ENCODE measurements at regions not wholly inside any gene's neighbourhood (a gene's known extent, or its start where the extent isn't known, plus 50 kb on each side); places are given as distances from the start of the nearest gene placed in this dataset.
A peak's percentile ranks its signal among the peaks of the same experiment; 100 is the strongest.

GRCh38 chr4:62896721-62897120 is 1512.5 kb downstream of the TECRL start:
- DNase-seq (peak in 1 of 3 donors; percentile 29), ATAC-seq (no peak)
- H3K9me3 ChIP-seq = peaks cover 10% of the 10 kb centered on the region
- no peak for TF ChIP-seq CTCF (IDR thresholded peaks at IDR 0.05)
- intact Hi-C loops (cut with DNase I, micrococcal nuclease) = no loop called here
- no peaks in the 10 kb centered on the region for H3K36me3 ChIP-seq (ENCODE audit: low read depth)
- no peaks in the 10 kb centered on the region for H3K4me1 ChIP-seq (ENCODE audit: low read depth)
- H3K4me3 ChIP-seq = no peak overlapping the region

- no peak for DNase-seq
- no peaks in the 10 kb centered on the region for H3K9me3 ChIP-seq
- H3K4me3 ChIP-seq = no peak overlapping the region
- H3K36me3 ChIP-seq (ENCODE audit: low read depth) = no peaks in the 10 kb centered on the region
- ATAC-seq = no peak
- H3K4me1 ChIP-seq (ENCODE audit: low read depth) = no peaks in the 10 kb centered on the region
- no peak for TF ChIP-seq CTCF (IDR thresholded peaks at IDR 0.05)
- intact Hi-C loops (cut with DNase I, micrococcal nuclease) = no loop called here
Observed at GRCh38 chr4:62881901-62882300, 1527.3 kb downstream of the TECRL start.

- no peak for ATAC-seq
- intact Hi-C loops (cut with DNase I, micrococcal nuclease) = no loop called here
- Histone ChIP-seq H3K9me3 (no peaks in the 10 kb centered on the region), H3K4me3 (no peak overlapping the region), H3K4me1 (ENCODE audit: low read depth) (no peaks in the 10 kb centered on the region), H3K36me3 (ENCODE audit: low read depth) (no peaks in the 10 kb centered on the region)
- TF ChIP-seq CTCF (IDR thresholded peaks at IDR 0.05) = no peak
- no peak for DNase-seq
Observed at GRCh38 chr4:62881210-62881609, 1528.0 kb downstream of the TECRL start.

GRCh38 chr4:62872856-62873255 is 1536.4 kb downstream of the TECRL start:
- Histone ChIP-seq H3K9me3 (no peaks in the 10 kb centered on the region), H3K4me1 (ENCODE audit: low read depth) (no peaks in the 10 kb centered on the region), H3K36me3 (ENCODE audit: low read depth) (no peaks in the 10 kb centered on the region), H3K4me3 (no peak overlapping the region)
- no peak for DNase-seq
- intact Hi-C loops (cut with DNase I, micrococcal nuclease) = no loop called here
- no peak for TF ChIP-seq CTCF (IDR thresholded peaks at IDR 0.05)
- no peak for ATAC-seq

- intact Hi-C loops (cut with DNase I, micrococcal nuclease) = no loop called here
- no peaks in the 10 kb centered on the region for H3K36me3 ChIP-seq (ENCODE audit: low read depth)
- ATAC-seq (no peak), DNase-seq (no peak)
- TF ChIP-seq CTCF (IDR thresholded peaks at IDR 0.05) = no peak
- H3K4me3 ChIP-seq = no peak overlapping the region
- no peaks in the 10 kb centered on the region for H3K9me3 ChIP-seq
- no peaks in the 10 kb centered on the region for H3K4me1 ChIP-seq (ENCODE audit: low read depth)
Observed at GRCh38 chr4:62871078-62871477, 1538.2 kb downstream of the TECRL start.

GRCh38 chr4:62870451-62870850 is 1538.8 kb downstream of the TECRL start:
- no peak overlapping the region for H3K4me3 ChIP-seq
- H3K9me3 ChIP-seq = no peaks in the 10 kb centered on the region
- H3K4me1 ChIP-seq (ENCODE audit: low read depth) = no peaks in the 10 kb centered on the region
- no peak for ATAC-seq
- DNase-seq = no peak
- TF ChIP-seq CTCF (IDR thresholded peaks at IDR 0.05) = no peak
- intact Hi-C loops (cut with DNase I, micrococcal nuclease) = no loop called here
- no peaks in the 10 kb centered on the region for H3K36me3 ChIP-seq (ENCODE audit: low read depth)
